ENCODE measurements at regions not wholly inside any gene's neighbourhood (a gene's known extent, or its start where the extent isn't known, plus 50 kb on each side); places are given as distances from the start of the nearest gene placed in this dataset.
"Not testable (repeated sequence)": the region's sequence is repeated elsewhere in the genome, so short reads cannot be mapped to it uniquely, and the experiment has no call there.

DNA sequence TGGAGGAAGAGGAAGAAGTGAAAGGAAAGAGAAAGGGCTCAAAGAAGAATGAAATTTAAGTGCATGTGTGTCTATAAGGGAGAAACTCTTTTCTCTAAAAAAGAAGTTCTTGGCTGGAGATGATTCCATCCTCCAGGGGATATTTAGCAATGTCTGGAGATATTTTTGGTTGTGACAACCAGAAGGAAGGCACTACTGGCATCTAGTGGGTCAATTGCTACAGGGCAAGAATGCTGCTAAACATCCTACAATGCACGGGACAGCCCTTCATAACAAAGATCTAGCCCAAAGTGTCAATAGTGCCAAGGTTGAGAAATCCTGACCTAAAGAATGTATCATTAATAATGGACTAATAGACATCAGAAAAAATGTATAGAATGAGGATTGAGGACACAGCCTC is 57.4 kb upstream of the ST3GAL6 start:
- no peak for DNase-seq

DNA sequence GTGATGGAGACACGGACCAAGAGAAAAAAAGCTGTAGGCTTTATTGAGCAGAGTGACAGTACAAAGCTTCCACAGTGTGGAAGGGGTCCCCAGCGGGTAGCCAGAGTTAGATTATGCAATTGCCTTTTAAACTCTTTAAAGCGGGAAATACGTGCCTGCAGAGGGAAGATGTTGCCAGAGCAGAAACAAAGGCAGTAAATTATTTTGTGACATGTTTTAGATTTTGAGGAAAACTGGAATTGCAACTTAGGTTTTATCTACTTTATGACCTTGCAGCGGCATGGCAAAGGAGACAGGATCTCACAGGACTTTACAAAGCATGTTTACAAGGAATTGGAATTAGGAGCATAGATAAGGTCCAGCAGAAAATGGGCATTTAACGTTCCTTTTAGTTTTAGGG is 54.5 kb upstream of the ST3GAL6 start:
- DNase-seq = not testable (repeated sequence)

DNA sequence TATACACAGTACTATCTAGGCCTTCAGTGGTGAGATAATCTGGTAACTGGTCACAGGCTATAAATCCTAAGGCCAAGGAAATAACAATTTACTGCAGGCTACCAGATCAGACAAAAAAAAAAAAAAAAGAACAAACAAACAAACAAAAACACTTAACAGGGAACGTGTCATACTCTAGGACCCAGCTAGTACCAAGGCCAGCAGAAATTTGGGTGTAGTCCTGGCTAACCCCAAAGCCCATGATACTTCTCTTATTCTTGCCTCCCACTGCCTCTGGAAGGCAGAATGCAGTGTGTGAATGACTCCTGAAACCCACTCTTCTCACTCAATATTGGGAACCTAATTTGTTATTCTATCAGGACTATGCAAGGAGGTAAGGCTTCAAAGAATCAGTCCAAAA is 53.7 kb upstream of the ST3GAL6 start:
- DNase-seq = no peak

DNA sequence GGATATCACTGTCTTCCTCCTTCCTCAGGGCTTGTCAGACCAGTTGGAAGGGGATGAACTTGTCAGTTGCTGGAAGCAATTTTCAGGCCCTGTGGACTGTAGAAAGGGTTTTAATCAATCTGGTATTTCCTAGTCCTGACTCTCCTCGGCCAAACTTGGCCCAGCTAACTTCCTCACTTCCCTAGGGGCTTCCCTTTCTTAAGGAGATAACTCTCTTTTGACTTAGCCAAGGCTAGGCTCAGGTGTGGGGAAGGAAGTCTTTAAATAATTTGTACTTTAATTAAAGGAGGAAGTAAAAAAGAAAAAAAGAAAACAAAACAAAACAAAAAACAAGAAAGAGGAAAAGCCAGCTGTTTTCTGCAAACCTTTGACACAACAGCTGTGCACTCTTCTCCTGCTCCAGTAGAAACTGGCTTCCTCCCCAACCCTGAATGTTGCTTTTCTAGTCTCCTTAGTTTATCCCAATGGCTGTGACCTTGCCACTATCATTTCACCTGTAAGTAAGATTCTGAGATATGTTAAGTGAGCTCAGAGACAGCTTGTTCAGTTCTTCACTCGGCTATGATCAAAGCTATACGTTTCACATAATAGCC is 53.0 kb upstream of the ST3GAL6 start:
- DNase-seq = no peak

DNA sequence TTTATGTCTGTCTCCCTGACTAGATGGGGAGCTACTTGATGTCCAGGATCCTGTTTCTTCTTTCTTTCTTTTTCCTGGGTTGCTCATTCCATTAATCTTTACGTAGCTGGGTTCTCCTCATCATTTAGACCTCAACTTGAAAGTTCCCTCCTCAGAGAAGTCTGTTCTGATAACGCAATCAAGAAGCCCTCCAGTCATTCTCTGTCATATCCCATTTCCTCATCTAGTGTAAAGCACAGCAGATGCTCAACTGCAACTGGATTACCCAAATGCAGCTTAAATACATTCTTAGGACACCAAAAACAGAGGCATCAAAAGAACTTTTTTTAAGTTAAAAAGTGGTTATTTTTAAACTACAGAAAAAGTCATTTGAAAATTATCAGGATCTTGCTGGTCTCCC is 51.7 kb upstream of the ST3GAL6 start:
- DNase-seq = no peak

DNA sequence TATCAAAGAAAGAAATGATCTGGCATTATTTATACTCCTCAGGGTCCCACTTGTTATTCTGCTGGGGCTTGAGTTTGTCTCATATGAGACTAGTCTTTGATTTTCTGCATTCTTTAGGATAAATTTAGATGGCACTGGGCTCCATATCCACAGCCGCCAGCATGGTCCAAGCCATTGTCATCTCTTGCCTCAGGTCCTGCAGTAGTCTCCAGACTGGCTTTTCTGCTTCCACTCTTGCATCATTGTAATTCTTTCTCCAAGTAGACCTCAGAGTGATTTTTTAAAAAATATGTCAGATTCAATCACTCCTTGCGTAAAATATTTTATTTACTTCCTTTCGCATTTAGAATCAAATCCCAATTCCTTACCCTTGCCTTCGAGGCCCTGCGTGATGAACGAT is 50.4 kb upstream of the ST3GAL6 start:
- DNase-seq = no peak

DNA sequence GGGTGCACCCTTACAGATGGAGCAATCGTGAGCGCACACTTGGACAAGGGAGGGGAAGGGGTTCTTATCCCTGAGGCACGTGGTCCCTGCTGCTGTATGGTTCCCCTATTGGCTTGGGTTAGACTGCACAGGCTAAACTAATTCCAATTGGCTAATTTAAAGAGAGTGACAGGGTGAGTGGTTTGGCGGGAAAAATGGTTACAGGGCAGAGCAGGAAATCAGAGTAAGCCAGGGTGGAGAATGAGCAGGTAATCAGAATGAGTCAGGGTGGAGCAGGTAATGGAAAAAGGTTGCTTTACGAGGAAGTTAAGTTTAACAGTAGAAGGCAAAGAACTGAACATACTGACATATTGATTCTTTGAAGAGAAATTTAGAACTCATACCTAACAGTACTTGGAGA is 49.8 kb upstream of the ST3GAL6 start:
- not testable (repeated sequence) for DNase-seq

All from activated CD8-positive, alpha-beta memory T cell treated with anti-CD3 and anti-CD28 coated beads for 24 hours (primary cell).